ENCODE measurements at regions not wholly inside any gene's neighbourhood (a gene's known extent, or its start where the extent isn't known, plus 50 kb on each side); places are given as distances from the start of the nearest gene placed in this dataset.
"Not testable (repeated sequence)": the region's sequence is repeated elsewhere in the genome, so short reads cannot be mapped to it uniquely, and the experiment has no call there.

DNA sequence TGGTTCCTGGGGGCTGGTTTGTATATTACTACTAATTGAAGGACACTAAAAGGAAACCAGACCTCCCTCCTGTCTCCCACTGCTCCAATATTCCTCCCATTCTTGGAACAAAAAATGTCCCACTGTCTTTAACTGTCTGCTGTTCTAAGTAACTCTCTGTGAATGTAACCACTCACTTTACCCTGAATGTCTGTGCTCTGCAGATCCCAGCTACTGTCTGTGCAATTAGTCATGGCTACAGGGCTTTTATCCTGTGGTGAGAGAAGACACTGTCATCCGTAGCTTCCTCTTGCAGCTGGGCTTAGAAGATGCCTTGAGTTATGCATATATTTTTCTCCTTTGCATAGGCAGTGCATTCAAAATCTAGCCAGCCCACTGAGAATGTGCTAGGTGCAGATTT is 853.8 kb downstream of the CDH8 start:
- DNase-seq = no peak

DNA sequence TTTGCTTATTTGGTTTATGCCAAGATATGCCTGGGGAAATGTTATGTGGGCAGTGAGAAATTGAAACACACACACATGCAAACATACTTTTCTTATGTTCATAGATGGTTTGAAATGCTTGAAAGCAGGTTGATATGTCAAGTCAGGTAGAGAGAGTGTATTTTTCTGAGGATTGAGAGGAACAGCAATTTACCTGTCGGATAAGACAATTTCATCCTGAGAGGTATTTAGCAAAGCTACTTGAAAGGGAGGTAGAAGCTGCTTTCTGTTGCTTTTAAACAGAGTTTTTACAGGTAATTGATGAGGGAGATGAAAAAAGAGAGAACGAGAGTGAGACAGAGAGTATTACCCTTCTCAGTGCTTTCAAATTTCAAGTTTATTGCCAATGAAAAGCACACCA is 854.3 kb downstream of the CDH8 start:
- DNase-seq = no peak

DNA sequence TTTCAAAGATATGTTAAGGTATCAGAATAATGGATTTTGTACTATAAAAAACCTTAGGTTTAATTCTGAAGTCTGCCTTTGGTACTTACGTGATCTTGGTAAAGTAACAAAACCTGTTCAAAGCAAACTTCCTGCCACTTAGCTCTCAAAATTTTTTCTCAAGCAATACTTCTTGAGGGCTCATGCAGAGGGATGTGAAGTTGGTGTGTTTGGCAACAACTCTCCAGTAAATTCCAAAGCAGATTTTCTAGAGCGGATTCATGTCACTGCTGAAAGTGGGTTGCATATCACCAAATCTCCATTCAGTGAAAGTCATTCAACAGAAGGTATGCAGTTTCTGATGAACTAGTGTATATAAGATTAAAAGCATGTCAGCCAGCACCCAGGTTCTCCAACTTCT is 856.7 kb downstream of the CDH8 start:
- no peak for DNase-seq

DNA sequence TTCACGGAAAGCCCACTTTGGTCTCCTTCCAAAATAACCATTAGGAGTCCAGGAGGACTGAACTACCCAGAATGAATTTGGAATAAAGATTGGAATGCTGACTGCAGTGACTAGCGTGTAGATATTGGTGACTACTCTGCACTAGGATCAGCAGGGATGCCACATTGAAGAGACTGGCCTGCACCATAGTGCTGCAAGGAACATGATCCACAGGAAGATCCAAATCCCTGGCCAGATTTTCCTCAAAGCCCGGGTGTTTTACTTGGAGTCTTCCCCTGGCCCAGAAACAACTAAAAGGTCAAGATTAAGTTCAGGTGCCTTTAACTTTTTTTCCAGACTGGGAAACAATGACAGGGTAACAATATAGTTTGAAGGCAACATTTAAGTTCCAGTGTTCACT is 870.4 kb downstream of the CDH8 start:
- DNase-seq = no peak

DNA sequence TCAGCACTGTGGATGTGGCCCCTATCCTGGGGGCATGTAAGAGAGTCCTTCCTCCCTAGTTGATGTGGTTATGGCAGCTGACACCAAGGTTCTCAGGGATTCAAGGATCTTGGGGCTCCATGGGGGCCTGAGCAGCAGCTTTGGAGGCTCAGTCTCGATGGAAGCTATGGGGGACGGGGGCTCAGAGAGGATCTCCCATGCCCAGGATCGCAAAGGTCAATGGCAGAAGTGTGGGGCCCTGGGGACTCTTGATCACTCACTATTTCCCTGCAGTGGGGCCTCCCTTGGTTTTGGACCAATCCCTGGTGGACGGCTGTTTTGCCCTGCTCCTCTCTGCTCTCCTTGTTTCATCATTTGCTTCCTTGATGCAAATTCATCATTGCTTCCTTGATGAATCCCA is 885.9 kb downstream of the CDH8 start:
- DNase-seq = no peak

DNA sequence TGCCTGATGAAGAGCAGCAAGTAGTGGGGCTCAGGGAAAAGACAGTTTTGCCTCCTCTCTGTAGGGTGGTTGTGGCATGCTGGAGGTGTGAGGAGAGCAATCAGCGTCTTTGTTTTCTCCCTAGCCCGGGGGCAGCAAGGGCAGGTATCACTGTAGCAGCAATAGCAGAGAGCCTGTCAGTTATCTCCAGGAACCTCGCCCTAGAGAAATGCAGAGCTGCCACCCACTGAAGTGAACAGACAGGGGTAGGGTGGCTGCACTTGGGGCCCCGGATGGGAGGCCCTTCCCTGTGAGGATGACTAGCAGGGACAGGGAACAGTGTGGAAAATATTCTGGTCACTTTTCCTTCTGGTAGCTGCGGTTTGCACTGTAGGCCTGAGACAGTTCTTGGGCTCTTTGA is 886.5 kb downstream of the CDH8 start:
- DNase-seq = no peak

DNA sequence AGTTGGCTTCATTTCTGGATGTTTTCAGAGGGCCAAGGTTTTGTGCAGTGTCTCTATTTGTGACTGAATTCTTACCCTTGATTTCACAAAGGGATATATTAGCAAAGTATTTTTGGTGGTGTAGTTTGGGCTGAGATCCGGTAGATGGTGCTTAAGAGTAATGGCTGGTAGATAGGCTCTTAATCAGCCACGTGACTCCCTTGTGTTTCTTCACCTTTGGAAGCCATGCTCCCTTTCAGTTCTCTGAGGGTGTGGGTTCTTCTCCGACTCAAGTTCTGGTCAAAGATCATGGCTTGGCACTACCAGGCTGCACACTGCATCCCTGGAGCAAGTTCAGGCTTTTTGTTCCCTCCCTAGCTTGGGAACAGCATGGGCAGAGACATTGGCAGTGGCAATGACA is 887.3 kb downstream of the CDH8 start:
- DNase-seq = no peak

DNA sequence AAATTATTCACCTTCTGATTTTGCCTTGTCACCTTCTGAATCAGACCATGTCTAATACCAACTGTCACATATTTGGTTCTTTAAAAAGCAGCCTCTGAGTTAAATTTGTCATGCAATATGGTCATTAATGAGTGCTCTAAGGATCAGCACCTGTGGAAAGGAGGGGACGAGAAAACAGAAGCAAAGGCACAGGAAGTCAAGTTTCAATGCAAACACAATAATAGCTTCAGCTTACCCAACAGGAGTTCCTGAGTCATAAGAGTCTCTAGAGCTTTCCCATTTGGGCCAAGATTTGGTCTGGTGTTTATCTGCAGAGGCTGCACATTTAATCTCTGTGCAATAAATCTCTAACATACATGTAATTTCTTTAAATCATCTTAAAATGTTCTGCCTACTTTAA is 889.8 kb downstream of the CDH8 start:
- no peak for DNase-seq

DNA sequence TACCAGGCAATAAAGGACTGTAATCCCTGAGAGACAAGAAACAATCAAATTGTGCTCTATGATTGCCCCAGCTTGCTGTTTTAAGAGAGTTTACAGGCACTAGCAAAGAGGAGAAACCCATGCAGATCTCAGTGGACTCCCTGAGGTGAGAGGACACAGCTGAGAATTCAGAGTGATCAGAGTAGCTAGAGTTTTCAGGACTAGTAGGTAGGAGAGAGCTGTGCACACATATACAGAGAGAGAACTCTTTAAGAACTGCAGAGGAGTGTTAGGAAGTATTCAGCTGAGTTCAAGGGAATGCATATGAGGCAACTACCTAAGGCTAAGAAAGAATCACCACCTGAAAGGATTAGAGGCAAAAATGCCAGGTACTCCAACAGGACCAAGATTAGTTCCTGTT is 904.8 kb downstream of the CDH8 start:
- DNase-seq = no peak

DNA sequence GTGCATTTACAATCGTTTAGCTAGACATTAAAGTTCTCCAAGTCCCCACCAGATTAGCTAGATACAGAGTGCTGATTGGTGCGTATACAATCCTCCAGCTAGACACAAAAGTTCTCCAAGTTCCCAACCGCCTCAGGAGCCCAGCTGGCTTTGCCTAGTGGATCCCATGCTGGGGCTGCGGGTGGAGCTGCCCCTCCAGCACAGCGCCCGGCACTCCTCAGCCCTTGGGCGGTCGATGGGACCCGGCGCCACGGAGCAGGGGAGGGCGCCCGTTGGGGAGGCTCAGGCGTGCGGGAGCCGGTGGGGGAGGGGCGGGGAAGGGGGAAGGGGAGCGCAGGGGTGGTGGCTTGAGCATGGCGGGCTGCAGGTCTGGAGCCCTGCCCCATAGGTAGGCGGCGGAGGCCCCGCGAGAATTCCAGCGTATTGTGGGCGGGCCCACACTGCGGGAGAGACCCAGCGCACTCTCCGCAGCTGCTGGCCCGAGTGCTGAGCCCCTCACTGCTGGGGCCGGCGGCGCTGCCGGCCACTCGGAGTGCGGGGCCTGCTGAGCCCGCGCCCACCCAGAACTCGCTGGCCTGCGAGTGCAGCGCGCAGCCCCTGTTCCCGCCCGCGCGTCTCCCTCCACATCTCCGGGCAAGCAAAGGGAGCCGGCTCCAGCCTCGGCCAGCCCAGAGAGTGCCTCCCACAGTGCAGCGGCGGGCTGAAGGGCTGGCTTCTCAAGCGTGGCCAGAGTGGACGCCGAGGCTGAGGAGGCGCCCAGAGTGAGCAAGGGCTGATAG is 907.5 kb downstream of the CDH8 start:
- no peak for DNase-seq

DNA sequence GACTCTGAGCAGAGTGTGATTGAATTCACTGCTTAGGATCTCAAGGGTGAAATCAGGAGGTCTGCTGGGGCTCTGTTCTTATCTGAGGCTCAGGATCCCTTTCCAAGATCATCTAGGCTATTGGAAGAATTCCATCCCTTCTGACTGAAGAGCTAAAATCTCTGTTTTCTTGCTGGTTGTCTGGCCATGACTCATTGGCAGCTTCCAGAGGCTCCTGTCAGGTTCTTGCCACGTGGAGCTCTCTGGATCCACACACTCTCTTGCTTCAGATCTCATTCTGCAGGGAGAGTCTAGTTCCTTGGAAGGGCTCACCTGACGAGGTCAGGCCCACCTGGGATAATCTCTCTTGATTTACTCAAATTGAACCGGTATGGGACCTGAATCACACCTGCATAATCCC is 930.7 kb downstream of the CDH8 start:
- no peak for DNase-seq

DNA sequence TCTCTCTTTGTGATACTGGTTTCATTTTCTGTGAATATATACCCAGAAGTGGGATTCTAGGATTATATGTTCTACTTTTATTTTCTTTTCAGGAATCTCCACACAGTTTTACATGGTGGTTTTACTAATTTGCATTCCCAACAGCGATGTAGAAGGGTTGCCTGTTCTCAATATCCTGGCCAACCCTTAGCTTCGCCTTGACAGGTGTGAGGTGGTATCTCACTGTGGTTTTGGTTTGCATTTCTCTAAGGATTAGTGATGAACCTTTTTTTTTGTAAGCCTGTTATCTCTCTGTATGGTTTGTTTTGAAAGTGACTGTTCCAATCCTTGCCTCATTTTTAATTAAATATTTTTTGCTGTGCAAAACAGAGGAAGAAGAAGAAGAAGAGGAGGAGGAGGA is 937.7 kb downstream of the CDH8 start:
- no peak for DNase-seq

DNA sequence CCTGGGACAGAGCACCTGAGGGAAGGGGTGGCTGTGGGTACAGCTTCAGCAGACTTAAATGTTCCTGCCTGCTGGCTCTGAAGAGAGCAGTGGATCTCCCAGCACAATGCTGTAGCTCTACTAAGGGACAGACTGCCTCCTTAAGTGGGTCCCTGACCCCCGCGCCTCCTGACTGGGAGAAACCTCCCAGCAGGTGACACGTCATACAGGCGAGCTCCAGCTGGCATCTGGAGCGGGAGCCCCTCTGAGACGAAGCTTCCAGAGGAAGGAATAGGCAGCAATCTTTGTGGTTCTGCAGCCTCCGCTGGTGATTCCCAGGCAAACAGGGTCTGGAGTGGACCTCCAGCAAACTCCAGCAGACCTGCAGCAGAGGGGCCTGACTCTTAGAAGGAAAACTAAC is 944.9 kb downstream of the CDH8 start:
- not testable (repeated sequence) for DNase-seq

DNA sequence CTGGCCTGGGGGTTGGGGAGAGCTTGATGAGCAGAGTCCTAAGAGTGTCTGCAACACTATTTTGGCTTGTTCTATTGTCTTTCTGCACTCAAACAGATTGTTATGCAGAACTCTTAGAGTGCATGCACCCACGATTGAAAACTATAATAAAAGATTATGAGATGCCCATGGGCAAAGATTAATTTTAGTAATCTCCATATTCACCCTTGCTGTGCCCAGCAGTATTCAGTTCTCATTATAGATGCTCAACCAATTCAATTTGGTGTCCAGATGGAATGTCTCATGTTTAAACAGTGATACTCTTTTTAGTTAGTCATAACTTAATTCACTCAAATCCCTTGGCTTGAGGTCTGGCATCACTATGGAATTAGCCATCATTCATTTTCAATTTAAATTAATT is 952.5 kb downstream of the CDH8 start:
- no peak for DNase-seq

DNA sequence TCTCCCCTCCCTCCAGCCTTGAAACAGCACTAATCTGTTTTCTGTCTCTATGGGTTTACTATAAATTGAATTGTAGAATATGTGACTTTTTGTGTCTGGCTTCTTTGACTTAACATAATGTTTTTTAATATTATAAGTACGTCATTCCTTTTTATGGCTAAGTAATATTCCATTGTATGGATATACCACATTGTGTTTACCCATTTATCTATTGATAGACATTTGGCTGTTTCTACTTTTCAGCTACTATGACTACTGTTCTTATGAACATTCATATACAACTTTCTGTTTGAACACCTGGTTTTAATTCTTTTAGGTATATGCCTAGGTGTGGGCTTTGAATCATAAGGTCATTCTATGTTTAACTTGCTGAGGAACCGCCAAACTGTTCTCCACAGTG is 961.9 kb downstream of the CDH8 start:
- DNase-seq = no peak

DNA sequence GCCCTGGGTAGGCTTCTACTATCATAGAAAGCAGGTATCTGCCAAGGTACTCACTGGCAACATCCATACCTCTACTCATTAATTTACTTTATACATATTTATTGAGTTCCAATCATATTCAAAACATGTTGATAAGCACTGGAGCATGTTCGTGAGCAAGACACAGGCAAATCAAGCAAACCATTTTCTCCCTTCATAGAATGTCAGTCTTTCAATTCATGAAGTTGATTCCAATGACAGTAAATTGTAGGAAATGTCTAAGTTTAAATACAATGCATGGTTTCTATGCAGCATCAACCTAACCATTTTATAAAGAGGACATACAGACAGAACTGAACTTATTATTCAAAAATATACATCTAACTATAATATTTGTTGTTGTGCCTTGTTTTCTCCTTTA is 978.6 kb downstream of the CDH8 start:
- DNase-seq = no peak

DNA sequence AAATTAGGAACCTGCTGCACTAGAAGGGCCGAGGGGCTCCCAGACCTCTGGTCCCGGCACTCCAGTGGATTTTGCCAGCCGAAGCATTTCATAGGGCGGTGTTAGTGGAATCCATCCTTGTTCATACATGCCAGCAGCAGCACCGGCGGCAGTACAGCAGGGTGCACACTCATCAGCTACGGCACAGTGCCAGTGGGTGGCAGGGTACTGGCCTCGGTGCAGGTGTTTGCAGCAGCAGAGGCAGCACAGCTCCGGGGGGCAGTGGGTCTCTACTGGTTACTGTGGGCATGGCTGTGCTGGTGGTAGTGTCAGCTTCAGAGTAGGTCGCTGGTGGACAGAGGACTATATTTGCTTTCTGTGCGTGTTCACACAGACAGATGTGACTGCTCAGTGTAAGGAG is 985.7 kb downstream of the CDH8 start:
- no peak for DNase-seq

DNA sequence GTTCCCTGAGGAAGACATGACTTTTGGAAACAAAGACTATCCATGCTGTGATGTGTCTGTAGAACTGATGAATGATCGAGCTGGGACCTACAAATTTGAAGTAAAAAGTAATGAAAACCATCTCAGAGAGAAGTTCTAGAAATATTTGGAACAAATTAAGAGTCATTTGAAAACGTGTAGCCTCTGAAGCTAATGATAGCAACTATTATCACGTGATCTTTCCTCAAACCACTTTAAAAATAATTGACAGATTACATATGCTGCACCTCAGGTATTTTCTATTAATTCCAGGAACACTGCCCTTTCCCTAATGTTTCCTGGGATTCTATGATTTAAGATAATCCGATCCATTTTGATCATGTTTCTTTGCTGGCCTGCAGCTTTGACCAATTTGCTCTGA is 990.3 kb downstream of the CDH8 start:
- DNase-seq = no peak

DNA sequence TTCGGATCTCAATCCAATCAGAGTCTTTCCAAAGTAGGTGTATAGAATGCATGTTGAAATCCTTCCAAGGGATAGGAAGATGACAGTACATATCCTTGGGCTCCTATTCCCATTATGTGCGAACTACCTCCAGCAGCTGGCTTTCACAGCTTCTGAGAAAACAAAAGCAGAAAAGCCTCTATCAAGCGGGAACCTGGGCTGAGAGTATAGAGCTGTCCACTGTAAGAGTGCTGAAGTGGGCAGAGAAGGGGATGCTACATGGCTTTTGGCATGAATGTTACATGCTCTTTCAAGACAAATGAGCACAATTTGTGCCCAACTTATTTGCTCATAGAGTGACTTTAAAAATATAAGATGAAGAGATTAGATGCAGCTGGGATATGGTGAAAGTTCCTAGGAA is 993.5 kb downstream of the CDH8 start:
- no peak for DNase-seq

DNA sequence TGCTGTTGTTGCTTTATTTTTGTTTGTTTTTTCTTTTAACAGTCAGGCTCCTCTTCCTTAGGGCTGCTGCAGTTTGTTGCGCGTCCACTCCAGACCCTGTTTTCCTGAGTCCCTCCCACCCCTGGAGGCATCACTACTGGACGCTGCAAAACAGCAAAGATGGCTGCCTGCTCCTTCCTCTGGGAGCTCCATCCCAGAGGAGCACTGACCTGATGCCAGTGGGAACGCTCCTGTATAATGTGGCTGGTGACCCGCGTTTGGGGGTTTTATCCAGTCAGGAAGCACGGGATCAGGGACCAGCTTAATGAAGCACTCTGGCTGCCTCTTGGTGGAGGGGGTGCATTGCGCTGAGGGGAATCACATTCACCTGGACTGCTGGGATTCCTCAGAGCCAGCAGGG is 1005.6 kb downstream of the CDH8 start:
- DNase-seq = no peak

DNA sequence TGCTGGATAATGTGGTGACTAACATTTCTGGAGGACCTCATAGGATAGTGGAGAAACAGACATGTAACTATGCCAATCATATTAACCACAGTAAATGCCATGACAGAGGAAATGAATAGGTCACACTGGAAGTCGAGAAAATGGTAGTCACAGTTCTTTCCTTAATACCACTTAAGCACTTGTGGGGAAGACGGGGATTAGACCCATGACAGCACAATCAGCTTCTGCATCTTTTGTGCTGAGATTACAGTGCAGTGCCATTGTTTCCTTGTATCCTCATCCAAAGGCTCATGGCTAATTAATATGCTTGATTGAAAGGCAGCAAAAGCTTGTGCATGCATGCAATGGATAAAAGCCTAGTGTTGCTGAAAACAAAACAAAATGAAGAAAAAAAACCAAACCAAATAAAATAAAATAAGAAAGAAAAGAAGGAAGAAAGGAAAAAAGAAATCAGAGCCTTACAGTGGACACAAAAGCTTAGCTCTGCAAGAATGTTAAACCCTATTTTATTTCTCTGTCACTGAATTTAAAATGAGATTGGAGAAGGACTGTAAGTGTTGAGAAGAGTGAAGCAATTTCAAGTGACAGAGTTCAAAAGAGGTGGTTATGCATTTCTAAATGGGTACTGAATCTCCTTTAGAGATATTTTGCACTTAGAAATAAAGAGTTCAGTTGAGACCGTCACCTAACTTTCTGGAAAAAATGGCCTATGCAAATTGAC is 1011.9 kb downstream of the CDH8 start:
- DNase-seq = no peak

DNA sequence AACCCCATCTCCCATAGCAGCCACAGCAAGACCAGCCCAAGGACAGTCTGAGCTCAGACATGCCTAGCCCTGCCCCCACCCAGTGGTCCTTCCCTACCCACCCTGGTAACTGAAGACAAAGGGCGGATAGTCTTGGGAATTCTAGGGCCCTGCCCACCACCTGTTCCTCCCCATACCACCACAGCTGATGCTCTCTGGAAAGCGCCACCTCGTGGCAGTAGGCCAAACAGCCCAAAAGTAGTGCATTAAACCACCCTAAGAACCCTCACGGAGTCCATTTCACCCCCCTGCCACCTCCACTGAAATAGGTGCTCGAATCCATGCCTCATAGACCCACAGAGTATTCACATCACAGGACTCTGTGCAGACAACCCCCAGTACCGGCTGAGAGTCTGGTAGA is 1021.4 kb downstream of the CDH8 start:
- no peak for DNase-seq

DNA sequence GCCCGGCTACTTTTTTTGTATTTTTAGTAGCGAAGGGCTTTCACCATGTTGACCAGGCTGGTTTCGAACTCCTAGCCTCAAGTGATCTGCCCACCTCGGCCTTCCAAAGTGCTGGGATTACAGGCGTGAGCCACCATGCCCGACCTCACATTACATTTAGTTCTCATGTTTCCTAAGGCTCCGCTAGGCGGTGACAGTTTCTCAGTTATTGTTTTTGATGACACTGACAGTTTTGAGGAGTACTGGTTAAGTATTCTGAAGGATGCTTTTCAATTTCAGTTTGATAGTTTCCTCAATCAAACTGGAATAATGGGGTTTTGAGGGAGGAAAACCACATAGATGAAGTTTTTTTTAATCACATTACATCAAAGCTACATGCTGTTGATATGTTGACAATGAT is 1028.5 kb downstream of the CDH8 start:
- no peak for DNase-seq
